HFF-Myc (cell line): ENCODE measurements at regions not wholly inside any gene's neighbourhood (a gene's known extent, or its start where the extent isn't known, plus 50 kb on each side); places are given as distances from the start of the nearest gene placed in this dataset.

Source experiments
- DNase-seq: peaks from one replicate; pipeline ENCODE4 v3.0.0-alpha.2; 2011; ENCODE audit warnings: low read depth; ENCODE audit errors: extremely low read depth
- H3K4me3 ChIP-seq: replicated peaks from 2 replicates; pipeline ENCODE4 v1.5.1; 2011; ENCODE audit warnings: low read depth, mild to moderate bottlenecking, control low read depth, low read length
- TF ChIP-seq, protein P1 (sequence below): IDR thresholded peaks from 2 replicates; pipeline ENCODE4 v1.5.1; 2012; ENCODE audit warnings: mild to moderate bottlenecking, low read depth, low read length, control low read depth; ENCODE audit errors: missing control alignments

DNA sequence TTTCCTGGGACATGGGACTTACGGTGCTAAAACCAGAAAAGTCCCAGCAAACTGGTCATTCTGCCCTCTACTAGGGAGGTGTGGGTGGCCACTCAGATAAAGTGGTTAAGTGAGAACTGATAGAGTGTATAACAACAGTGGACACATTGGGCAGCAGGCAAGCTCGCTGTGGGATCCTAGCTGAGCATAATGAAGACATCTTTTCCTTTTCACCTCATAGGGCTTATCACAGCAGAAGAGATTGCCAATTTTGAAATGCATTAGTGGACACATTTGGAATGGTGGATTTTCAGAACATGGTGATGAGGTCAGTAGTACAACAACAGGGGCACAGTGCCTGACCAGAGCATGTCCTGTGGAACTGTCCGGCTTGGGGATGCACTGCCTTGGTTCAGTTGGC, 477.1 kb upstream of the KIF2A start:
- no peak for DNase-seq
- TF ChIP-seq, protein P1, sequence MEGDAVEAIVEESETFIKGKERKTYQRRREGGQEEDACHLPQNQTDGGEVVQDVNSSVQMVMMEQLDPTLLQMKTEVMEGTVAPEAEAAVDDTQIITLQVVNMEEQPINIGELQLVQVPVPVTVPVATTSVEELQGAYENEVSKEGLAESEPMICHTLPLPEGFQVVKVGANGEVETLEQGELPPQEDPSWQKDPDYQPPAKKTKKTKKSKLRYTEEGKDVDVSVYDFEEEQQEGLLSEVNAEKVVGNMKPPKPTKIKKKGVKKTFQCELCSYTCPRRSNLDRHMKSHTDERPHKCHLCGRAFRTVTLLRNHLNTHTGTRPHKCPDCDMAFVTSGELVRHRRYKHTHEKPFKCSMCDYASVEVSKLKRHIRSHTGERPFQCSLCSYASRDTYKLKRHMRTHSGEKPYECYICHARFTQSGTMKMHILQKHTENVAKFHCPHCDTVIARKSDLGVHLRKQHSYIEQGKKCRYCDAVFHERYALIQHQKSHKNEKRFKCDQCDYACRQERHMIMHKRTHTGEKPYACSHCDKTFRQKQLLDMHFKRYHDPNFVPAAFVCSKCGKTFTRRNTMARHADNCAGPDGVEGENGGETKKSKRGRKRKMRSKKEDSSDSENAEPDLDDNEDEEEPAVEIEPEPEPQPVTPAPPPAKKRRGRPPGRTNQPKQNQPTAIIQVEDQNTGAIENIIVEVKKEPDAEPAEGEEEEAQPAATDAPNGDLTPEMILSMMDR = no peak
- H3K4me3 ChIP-seq = no peak overlapping the region

DNA sequence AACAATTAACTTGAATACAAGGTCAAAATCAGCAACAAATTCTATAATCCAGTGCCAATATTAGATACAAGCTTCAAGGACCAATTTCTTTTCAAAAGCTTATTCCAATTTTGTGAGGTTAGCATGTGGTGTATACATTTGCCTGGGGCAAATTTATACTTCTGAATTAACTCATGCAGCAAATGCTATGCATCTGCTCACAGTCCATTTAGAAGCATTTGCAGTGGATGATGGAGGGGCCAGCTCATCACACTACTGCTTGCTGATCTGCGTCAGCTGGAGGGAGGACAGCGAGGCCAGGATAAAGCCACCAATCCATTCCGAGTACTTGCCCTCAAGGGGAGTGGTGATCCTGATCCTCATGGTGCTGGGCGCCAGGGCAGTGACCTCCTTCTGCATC, 474.3 kb upstream of the KIF2A start:
- no peak for DNase-seq
- TF ChIP-seq, protein P1 = no peak
- no peak overlapping the region for H3K4me3 ChIP-seq

DNA sequence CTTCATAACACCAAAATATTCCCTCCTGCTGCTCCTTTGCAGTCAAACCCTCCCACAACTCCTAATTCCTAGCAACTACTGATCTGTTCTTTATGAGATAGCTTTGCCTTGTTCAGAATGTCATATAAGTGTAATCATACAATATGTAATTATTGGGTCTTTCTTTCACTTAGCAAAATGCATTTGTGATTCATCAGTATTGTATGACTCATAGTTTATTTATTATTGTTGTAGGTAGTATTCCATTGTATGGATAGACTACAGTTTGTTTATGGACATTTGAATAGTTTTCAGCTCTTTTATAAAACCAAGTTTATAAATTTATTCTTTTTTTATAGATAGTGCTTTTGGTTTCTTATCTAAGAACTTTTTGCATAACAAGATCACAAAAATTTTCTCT, 468.2 kb upstream of the KIF2A start:
- TF ChIP-seq, protein P1 = no peak
- DNase-seq = no peak
- H3K4me3 ChIP-seq = no peak overlapping the region

DNA sequence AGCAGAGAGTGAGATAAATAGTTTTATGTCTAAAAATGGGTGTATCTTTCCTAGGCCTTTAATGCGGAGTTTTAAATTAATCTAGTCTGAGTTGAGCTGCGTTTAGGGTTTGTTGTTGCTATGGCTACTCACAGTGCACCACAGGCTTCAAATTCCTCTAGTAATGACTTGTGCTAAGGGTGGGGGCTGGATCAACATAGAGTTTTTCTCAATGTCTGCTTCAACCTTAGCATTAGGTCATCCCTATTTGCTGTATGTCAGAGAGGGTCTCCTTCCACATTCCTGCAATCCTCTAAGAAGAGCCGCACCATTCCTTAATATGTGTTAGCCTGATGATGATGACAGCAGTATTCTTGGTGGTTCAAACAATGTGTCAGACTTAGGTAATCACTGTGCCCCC, 465.6 kb upstream of the KIF2A start:
- TF ChIP-seq, protein P1 = no peak
- no peak for DNase-seq

DNA sequence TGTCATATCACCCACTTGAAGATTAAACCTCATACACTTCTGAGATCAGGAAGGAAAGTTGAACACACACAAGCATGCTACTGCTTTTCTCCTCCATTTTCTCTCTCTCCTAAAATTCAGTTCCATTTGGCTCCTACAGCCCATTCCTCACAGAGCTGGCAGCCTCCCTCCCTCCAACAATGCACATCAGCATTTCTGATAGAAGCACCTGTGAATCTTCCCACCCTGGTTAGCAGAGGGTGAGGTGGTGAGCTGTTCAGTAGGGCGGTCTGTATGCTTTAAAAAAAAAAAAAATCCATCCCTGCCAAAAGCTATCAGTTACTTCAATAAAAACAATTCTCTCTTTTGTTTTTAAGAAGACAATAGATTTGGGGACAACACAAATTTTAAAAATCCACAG, 463.2 kb upstream of the KIF2A start:
- TF ChIP-seq, protein P1 = no peak
- H3K4me3 ChIP-seq = no peak overlapping the region
- DNase-seq = no peak

More for the DNA sequence above, 465.6 kb upstream of the KIF2A start:
- no peak overlapping the region for H3K4me3 ChIP-seq

DNA sequence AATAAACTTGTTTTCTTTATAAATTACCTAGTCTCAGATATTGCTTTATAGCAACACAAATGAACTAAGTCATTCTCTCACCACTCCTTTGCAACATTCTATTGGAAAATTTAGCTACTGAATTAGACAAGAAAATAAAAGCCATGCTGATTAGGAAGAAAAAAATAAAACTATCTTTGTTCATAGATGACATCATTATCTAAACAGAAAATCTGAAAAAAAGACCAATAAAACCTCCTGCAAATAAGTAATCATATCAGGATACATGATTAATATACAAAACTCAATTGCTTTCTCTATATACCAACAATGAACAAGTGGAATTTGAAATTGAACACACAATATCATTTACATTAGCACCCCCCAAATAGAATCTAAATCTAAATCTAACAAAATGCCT, 455.3 kb upstream of the KIF2A start:
- H3K4me3 ChIP-seq = no peak overlapping the region
- TF ChIP-seq, protein P1 = no peak
- no peak for DNase-seq

DNA sequence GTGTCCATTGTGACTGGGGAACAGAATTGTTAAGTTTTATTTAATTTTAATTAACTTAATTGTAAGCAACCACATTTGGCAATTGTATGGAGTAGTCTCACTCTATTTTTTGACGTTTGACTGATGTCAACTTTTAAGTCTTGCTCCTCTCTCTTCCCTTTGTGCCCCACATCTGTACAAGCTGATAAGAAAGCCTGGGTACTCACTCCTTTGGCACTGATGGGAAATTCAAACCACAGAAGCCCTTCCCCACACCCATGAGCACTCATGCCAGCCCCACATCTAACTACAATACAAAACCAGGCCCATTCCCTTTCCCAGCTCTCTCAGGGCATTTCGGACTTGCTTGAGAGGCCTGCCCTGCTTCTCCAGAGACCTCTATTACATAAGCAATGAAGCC, 451.5 kb upstream of the KIF2A start:
- no peak for DNase-seq
- TF ChIP-seq, protein P1 = no peak
- H3K4me3 ChIP-seq = no peak overlapping the region
